ENCODE measurements at regions not wholly inside any gene's neighbourhood (a gene's known extent, or its start where the extent isn't known, plus 50 kb on each side); places are given as distances from the start of the nearest gene placed in this dataset.

DNA sequence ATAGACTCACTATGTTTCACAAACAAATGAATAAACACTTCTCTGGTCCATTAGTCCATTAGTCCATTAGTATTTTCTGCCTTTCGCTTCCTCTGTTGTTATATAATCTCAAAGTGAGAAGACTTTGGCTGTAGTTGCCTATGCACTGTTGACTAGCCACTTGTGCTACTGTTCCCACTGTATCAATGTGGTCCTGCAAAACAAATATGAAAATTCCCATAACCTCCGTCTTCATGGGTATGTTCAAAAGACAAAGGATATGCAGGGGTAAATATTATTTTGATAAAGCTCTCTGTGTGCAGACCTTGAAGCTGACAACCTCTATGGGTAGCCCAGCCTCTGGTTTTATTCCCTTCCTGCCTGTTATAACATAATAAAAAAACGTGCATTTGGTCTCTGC lies 77.8 kb downstream of the DIO2 start:
- TF ChIP-seq CTCF (IDR thresholded peaks at IDR 0.05) (no peak), POLR2A (IDR thresholded peaks at IDR 0.05) (no peak)

All from uterus (tissue), 2 donors.